SK-N-MC (cell line): ENCODE measurements at regions not wholly inside any gene's neighbourhood (a gene's known extent, or its start where the extent isn't known, plus 50 kb on each side); places are given as distances from the start of the nearest gene placed in this dataset.

ENCODE experiments used
- EZH2 ChIP-seq: fragments of 200-600 bp; sonication (generic); IDR thresholded peaks from one replicate; pipeline ENCODE4 v1.6.1; 2017; ENCODE audit warnings: antibody characterized with exemption
- FOXP2 ChIP-seq: optimal IDR thresholded peaks from 2 replicates; pipeline ENCODE3; 2011; ENCODE audit warnings: mild to moderate bottlenecking, moderate library complexity; ENCODE audit not compliant: insufficient read depth; ENCODE audit errors: extremely low read length, control extremely low read depth
- POLR2AphosphoS5 ChIP-seq: IDR thresholded peaks from 2 replicates; pipeline ENCODE4 v1.6.1; 2012; ENCODE audit warnings: mild to moderate bottlenecking, low read depth, low read length, borderline replicate concordance

GRCh38 chr3:26050776-26051175 is 260.9 kb downstream of the OXSM start:
- TF ChIP-seq EZH2: no peak
- no peak for TF ChIP-seq POLR2AphosphoS5
- TF ChIP-seq FOXP2: no peak
